GM12874 (cell line): ENCODE measurements at regions not wholly inside any gene's neighbourhood (a gene's known extent, or its start where the extent isn't known, plus 50 kb on each side); places are given as distances from the start of the nearest gene placed in this dataset.

Source experiments
- CTCF ChIP-seq: IDR thresholded peaks from 2 replicates; pipeline ENCODE4 v1.5.1; 2011; ENCODE audit warnings: low read depth, mild to moderate bottlenecking, control low read depth, low read length, moderate library complexity; ENCODE audit not compliant: insufficient read depth

- TF ChIP-seq CTCF: no peak
Measured at GRCh38 chr4:141575884-141576283, 60.5 kb upstream of the IL15 start.

DNA sequence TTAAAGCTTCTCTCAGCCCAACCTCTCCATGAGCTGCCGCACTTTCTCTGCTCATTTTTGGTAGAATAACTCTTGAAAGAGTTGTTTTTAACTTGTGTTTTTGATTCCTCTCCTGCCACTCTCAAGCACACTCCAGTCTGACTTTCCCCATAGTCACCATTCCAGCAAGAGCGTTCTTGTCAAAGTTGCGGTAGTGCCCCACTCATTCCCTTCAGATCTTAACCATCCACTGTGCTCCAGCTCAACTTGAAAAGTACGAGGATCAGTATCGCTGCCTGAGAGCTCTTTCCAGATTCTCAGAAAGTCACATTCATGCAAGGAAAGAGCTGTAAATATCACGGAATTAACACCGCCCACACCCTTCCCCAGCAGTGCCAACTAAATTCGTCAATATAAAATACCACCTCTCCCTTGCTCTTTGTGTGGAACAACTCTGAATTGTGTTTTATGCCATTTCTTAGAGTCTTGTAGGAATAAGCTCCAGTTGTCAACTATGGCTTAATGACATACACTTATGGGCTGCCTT lies 59.7 kb upstream of the IL15 start:
- TF ChIP-seq CTCF: no peak

GRCh38 chr4:141578451-141578850 lies 57.9 kb upstream of the IL15 start:
- no peak for TF ChIP-seq CTCF

GRCh38 chr4:141580523-141580922 lies 55.9 kb upstream of the IL15 start:
- TF ChIP-seq CTCF: no peak
